Calu3 (cell line): ENCODE measurements at regions not wholly inside any gene's neighbourhood (a gene's known extent, or its start where the extent isn't known, plus 50 kb on each side); places are given as distances from the start of the nearest gene placed in this dataset.

Experiments
- BruUV-seq: library from RNA; stranded (reverse); fragments of 400-500 nt; replicated peaks from 2 replicates; lab custom pipeline; 2021; lab: Mats Ljungman, UMichigan
- CTCF ChIA-PET: fragments of 300-600 bp; sonication (Branson Sonifier 250); formaldehyde crosslinking; loops from one replicate; lab custom pipeline; 2022; ENCODE audit warnings: antibody characterized with exemption; lab: Charles Lee
- DNase-seq: peaks from one replicate; pipeline ENCODE4 v3.0.0; 2022
- H3K27ac Mint-ChIP-seq: one replicate; pipeline ENCODE4 v1.8.0; 2022; ENCODE audit warnings: mixed read lengths; ENCODE audit not compliant: unreplicated experiment
- H3K27me3 Mint-ChIP-seq: one replicate; pipeline ENCODE4 v1.8.0; 2022; ENCODE audit warnings: mixed read lengths; ENCODE audit not compliant: unreplicated experiment
- H3K36me3 Mint-ChIP-seq: one replicate; pipeline ENCODE4 v1.8.0; 2022; ENCODE audit warnings: mild to moderate bottlenecking, moderate library complexity, mixed read lengths; ENCODE audit not compliant: insufficient read depth, unreplicated experiment
- H3K4me1 Mint-ChIP-seq: one replicate; pipeline ENCODE4 v1.8.0; 2022; ENCODE audit warnings: mild to moderate bottlenecking, low read depth, mixed read lengths; ENCODE audit not compliant: unreplicated experiment
- H3K4me3 Mint-ChIP-seq: one replicate; pipeline ENCODE4 v1.8.0; 2022; ENCODE audit warnings: mild to moderate bottlenecking, low read depth, moderate library complexity, mixed read lengths; ENCODE audit not compliant: unreplicated experiment
- H3K9me3 Mint-ChIP-seq: one replicate; pipeline ENCODE4 v1.8.0; 2022; ENCODE audit warnings: low read depth, mixed read lengths; ENCODE audit not compliant: unreplicated experiment
- intact Hi-C: fragments of 100-400 bp; cut with micrococcal nuclease; formaldehyde crosslinking; loops from one replicate; pipeline ENCODE4 v1.10.0; 2022; ENCODE audit not compliant: unreplicated experiment
- TF ChIP-seq, protein P1 (sequence below): fragments of 200-600 bp; IDR thresholded peaks from one replicate; pipeline ENCODE4 v1.8.0; 2022; ENCODE audit warnings: antibody characterized with exemption; ENCODE audit not compliant: unreplicated experiment

DNA sequence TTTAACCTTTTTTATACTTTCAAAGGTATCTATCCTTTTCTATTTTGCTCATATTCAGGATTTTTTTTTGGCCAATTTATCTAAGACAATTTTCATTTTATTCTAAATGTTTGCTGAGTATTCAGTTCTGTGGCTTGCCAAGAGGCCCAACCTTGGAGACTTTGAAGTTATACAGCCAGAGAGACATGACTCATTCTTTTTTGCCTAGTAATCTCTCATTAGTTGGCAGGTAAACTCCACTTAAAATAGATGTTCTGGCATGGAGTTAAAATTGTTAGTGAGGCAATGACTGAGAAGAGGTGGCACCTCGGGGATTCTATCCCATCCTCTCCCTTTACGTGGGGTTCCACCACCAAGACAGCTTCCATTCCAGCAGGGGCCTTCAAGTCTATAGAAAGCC is 213.8 kb downstream of the KCTD12 start:
- H3K27me3 Mint-ChIP-seq: no peaks in the 10 kb centered on the region
- no peak overlapping the region for H3K4me3 Mint-ChIP-seq
- DNase-seq: no peak
- no peaks in the 10 kb centered on the region for H3K36me3 Mint-ChIP-seq
- BruUV-seq: no TSS peak
- H3K9me3 Mint-ChIP-seq: no peaks in the 10 kb centered on the region
- H3K4me1 Mint-ChIP-seq: no peaks in the 10 kb centered on the region
- intact Hi-C loops: no loop called here
- no peak overlapping the region for H3K27ac Mint-ChIP-seq
- TF ChIP-seq, protein P1, sequence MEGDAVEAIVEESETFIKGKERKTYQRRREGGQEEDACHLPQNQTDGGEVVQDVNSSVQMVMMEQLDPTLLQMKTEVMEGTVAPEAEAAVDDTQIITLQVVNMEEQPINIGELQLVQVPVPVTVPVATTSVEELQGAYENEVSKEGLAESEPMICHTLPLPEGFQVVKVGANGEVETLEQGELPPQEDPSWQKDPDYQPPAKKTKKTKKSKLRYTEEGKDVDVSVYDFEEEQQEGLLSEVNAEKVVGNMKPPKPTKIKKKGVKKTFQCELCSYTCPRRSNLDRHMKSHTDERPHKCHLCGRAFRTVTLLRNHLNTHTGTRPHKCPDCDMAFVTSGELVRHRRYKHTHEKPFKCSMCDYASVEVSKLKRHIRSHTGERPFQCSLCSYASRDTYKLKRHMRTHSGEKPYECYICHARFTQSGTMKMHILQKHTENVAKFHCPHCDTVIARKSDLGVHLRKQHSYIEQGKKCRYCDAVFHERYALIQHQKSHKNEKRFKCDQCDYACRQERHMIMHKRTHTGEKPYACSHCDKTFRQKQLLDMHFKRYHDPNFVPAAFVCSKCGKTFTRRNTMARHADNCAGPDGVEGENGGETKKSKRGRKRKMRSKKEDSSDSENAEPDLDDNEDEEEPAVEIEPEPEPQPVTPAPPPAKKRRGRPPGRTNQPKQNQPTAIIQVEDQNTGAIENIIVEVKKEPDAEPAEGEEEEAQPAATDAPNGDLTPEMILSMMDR: no peak
- CTCF ChIA-PET: no interaction called here

DNA sequence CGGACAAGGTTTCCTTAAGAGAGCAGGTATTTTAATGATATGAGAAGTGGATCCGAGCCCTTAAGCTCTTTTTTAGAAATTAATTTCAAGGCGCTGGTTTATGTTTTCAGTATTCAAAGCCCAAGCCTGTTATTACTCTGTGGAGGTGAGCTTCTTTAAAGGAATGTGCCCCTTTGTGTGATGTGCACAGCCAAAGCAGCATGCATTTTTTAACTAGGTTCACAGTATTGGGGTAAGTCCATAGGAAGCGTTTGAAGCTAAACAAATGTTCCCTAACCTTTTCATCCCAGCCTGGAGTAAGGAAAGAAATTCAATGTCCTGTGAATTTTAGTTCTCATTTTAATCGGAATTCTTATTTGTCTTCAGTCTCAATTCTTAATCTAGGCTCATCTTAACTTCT is 217.5 kb downstream of the KCTD12 start:
- no TSS peak for BruUV-seq
- H3K27ac Mint-ChIP-seq: no peak overlapping the region
- H3K36me3 Mint-ChIP-seq: no peaks in the 10 kb centered on the region
- no peaks in the 10 kb centered on the region for H3K27me3 Mint-ChIP-seq
- H3K4me3 Mint-ChIP-seq: no peak overlapping the region
- H3K9me3 Mint-ChIP-seq: no peaks in the 10 kb centered on the region
- intact Hi-C loops: no loop called here
- H3K4me1 Mint-ChIP-seq: no peaks in the 10 kb centered on the region
- CTCF ChIA-PET: interaction anchor here (1.0 kb wide), 1 partner anchor 66 kb away, joined by 4 read pairs; no protein-coding TSS in a partner anchor
- DNase-seq: no peak
- TF ChIP-seq, protein P1: no peak

DNA sequence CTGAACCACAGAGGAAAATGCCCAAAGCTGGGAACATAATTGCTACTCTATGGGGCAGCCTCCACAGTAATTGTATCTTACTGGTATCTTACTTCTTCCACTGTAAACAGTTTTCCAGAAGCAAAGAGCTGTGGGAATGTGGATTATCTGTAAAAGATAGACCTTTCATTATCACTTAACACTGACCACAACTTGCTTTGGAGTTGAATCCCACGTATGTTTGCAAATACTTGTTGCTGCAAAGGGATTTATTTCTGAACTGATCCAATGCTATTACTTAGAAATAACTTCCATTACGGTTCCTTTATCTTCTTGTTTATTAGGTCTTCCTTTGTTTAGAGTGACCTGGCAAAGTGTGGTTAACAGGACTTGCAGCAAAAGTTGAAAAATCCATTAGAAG is 218.1 kb downstream of the KCTD12 start:
- H3K4me1 Mint-ChIP-seq: no peaks in the 10 kb centered on the region
- H3K27ac Mint-ChIP-seq: no peak overlapping the region
- intact Hi-C loops: no loop called here
- no peaks in the 10 kb centered on the region for H3K36me3 Mint-ChIP-seq
- H3K4me3 Mint-ChIP-seq: no peak overlapping the region
- DNase-seq: no peak
- no peaks in the 10 kb centered on the region for H3K27me3 Mint-ChIP-seq
- CTCF ChIA-PET: no interaction called here
- H3K9me3 Mint-ChIP-seq: no peaks in the 10 kb centered on the region
- no TSS peak for BruUV-seq
- TF ChIP-seq, protein P1: no peak

DNA sequence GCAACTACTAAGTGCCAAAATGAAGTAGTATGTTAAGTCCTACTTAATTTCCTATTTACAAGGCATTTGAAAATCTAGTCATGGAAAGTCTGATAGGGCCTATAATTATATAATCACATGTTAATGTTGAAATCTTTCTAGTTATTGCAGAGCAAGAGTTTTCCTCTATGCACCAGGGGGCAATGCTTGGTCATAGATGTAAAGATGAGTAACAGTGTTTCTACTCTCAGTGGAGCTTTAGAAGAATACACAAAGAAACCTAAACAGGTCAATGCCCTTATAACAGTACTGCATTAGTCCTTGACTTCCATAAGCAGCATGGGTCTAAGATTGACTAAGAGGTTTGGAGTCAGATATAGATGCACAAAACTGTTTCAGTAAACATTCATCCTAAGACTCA is 218.7 kb downstream of the KCTD12 start:
- Mint-ChIP-seq H3K4me1 (no peaks in the 10 kb centered on the region), H3K27me3 (no peaks in the 10 kb centered on the region), H3K27ac (no peak overlapping the region), H3K9me3 (no peaks in the 10 kb centered on the region), H3K36me3 (no peaks in the 10 kb centered on the region), H3K4me3 (no peak overlapping the region)
- TF ChIP-seq, protein P1: no peak
- DNase-seq: no peak
- intact Hi-C loops: no loop called here
- BruUV-seq: no TSS peak
- CTCF ChIA-PET: no interaction called here
